ENCODE measurements at regions not wholly inside any gene's neighbourhood (a gene's known extent, or its start where the extent isn't known, plus 50 kb on each side); places are given as distances from the start of the nearest gene placed in this dataset.

DNA sequence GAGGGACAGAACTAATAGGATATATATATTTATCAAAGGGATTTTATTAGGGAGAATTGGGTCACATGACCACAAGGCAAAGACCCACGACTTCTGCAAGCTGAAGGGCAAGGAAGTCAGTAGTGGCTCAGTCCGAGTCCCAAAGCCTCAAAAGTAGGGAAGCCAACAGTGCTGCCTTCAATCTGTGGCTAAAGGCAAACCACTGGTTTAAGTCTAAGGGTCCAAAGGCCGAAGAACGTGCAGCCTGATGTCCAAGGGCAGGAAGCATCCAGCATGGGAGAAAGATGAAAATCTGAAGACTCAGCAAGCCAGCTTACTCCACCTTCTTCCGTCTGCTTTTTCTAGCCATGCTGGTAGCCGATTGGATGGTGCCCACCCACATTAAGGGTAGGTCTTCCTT, 157.9 kb upstream of the CRY1 start:
- Histone ChIP-seq H3K4me1 (ENCODE audit: control insufficient read depth, insufficient read depth, low read length) (no peaks in the 10 kb centered on the region), H3K36me3 (ENCODE audit: control insufficient read depth, insufficient read depth, low read length) (no peaks in the 10 kb centered on the region), H3K4me3 (ENCODE audit: low read length) (no peak overlapping the region), H3K27ac (ENCODE audit: low read depth, low read length) (no peak overlapping the region), H3K9ac (ENCODE audit: low read length) (no peak overlapping the region), H3K27me3 (ENCODE audit: control insufficient read depth, insufficient read depth, low read length) (no peaks in the 10 kb centered on the region)

DNA sequence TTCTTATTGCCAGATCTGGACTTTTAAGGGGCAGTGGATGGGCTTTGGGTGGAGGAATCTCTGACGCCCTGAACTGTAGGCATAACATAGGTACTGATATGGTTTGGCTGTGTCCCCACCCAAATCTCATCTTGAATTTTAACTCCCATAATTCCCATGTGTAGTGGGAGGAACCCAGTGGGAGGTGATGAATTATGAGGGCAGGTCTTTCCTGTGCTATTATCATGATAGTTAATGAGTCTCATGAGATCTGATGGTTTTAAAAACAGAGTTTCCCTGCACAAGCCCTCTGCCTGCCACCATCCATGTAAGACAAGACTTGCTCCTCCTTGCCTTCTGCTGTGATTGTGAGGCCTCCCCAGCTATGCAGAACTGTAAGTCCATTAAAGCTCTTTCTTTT, 160.0 kb upstream of the CRY1 start:
- H3K9ac ChIP-seq (ENCODE audit: low read length), result no peak overlapping the region
- H3K36me3 ChIP-seq (ENCODE audit: control insufficient read depth, insufficient read depth, low read length), result no peaks in the 10 kb centered on the region
- no peak overlapping the region for H3K4me3 ChIP-seq (ENCODE audit: low read length)
- no peak overlapping the region for H3K27ac ChIP-seq (ENCODE audit: low read depth, low read length)
- H3K27me3 ChIP-seq (ENCODE audit: control insufficient read depth, insufficient read depth, low read length), result no peaks in the 10 kb centered on the region
- no peaks in the 10 kb centered on the region for H3K4me1 ChIP-seq (ENCODE audit: control insufficient read depth, insufficient read depth, low read length)

DNA sequence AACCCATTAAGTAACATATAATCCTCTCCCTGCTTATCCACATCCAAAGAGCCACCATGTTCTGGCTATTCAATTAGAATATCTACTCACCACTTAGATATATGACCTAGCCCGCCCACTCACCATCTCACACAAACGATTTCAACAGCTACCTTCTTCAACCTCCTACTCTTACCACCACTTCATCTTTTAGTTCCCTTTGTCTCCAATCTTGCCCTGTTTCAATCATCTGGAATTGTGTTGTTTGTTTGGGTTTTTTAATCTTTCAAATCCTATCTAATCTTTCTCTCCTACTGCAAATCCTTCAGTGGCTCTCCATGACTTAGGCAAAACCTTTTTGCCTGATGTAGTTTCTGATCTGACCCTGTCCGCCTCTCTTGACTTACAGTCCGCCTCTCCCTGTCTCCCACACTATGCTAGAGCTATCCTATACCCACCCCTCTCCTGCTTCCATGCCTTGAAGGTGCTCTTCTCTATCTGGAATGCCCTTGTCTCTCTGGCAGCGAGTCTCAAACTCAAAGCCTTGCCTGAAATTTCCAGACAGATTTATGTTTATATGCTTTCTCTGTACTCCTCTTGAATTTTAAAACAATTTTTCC, 161.0 kb upstream of the CRY1 start:
- Histone ChIP-seq H3K27me3 (ENCODE audit: control insufficient read depth, insufficient read depth, low read length) (no peaks in the 10 kb centered on the region), H3K36me3 (ENCODE audit: control insufficient read depth, insufficient read depth, low read length) (no peaks in the 10 kb centered on the region), H3K4me1 (ENCODE audit: control insufficient read depth, insufficient read depth, low read length) (no peaks in the 10 kb centered on the region), H3K9ac (ENCODE audit: low read length) (no peak overlapping the region), H3K4me3 (ENCODE audit: low read length) (no peak overlapping the region), H3K27ac (ENCODE audit: low read depth, low read length) (no peak overlapping the region)

DNA sequence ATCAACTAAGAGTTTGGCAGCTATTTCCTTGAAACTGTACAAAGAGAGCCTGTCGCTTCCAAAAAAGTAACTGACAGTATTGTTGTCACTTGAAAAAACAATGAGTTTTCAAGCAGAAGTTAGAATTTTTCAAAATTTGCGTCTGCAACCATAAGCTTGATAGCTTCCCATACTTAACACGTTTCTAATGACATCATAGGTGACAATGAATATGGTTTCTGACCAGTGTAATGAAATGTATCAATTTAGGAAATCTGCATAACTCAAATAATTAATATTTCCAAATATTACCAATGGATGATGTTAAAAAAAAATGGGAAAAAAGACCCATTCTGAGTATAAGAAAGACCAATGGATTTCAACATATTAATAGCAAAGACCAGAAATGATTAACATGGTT, 165.4 kb upstream of the CRY1 start:
- Histone ChIP-seq H3K4me1 (ENCODE audit: control insufficient read depth, insufficient read depth, low read length) (no peaks in the 10 kb centered on the region), H3K27me3 (ENCODE audit: control insufficient read depth, insufficient read depth, low read length) (no peaks in the 10 kb centered on the region), H3K27ac (ENCODE audit: low read depth, low read length) (no peak overlapping the region), H3K9ac (ENCODE audit: low read length) (no peak overlapping the region), H3K4me3 (ENCODE audit: low read length) (no peak overlapping the region), H3K36me3 (ENCODE audit: control insufficient read depth, insufficient read depth, low read length) (no peaks in the 10 kb centered on the region)

DNA sequence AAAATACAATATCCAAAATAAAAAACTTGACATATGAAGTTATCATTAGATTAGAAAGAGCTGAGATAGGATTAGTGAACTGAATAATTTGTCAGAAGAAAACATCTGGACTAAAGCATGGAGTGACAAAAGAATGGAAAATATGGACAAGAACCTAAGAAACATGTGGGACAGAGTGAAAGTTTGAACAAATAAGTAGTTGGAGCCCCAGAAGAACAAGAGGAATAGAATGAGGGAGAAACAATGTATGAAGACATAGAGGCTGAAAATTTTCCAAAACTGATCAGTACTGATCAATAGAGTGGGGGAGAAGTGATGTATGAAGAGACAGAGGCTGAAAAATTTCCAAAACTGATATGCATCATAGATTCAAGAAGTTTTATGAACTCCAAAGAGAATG, 170.6 kb upstream of the CRY1 start:
- H3K4me1 ChIP-seq (ENCODE audit: control insufficient read depth, insufficient read depth, low read length), result no peaks in the 10 kb centered on the region
- no peak overlapping the region for H3K27ac ChIP-seq (ENCODE audit: low read depth, low read length)
- H3K9ac ChIP-seq (ENCODE audit: low read length), result no peak overlapping the region
- no peak overlapping the region for H3K4me3 ChIP-seq (ENCODE audit: low read length)
- no peaks in the 10 kb centered on the region for H3K36me3 ChIP-seq (ENCODE audit: control insufficient read depth, insufficient read depth, low read length)
- H3K27me3 ChIP-seq (ENCODE audit: control insufficient read depth, insufficient read depth, low read length), result no peaks in the 10 kb centered on the region

DNA sequence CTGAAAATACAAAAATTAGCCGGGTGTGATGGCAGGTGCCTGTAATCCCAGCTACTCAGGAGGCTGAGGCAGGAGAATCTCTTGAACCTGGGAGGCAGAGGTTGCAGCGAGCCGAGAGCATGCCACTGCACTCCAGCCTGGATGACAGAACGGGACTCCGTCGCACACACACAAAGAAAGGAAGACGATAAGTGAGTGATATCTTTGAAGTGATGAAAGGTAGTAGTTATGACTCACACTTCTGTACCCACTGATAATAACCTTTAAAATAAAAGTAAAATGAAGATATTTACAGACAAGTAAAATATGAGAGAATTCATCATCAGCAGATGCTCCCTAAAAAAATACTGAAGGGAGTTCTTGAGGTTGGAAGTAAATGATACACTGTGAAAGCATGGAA, 171.3 kb upstream of the CRY1 start:
- Histone ChIP-seq H3K4me3 (ENCODE audit: low read length) (no peak overlapping the region), H3K27me3 (ENCODE audit: control insufficient read depth, insufficient read depth, low read length) (no peaks in the 10 kb centered on the region), H3K4me1 (ENCODE audit: control insufficient read depth, insufficient read depth, low read length) (no peaks in the 10 kb centered on the region), H3K9ac (ENCODE audit: low read length) (no peak overlapping the region), H3K36me3 (ENCODE audit: control insufficient read depth, insufficient read depth, low read length) (no peaks in the 10 kb centered on the region), H3K27ac (ENCODE audit: low read depth, low read length) (no peak overlapping the region)

DNA sequence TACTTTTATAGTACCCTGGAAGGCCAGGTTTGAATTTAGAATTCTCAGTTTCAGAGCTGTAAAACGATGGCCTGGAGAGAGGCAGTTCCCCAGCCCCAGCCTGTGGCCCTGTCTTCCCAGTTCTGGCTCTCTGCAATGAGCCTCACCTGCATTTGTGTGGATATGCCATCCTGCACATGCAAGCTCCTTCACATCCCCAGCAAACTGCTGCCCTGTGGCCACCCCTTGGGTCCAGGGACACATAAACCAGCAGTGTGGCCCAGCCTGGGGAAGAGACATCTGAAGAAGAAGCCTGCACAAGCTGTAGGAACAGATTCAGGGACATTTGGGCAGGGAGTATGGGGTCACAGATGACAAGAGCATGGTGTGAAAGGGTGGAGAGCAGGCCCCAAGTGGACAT, 174.3 kb upstream of the CRY1 start:
- Histone ChIP-seq H3K4me3 (ENCODE audit: low read length) (no peak overlapping the region), H3K27me3 (ENCODE audit: control insufficient read depth, insufficient read depth, low read length) (no peaks in the 10 kb centered on the region), H3K36me3 (ENCODE audit: control insufficient read depth, insufficient read depth, low read length) (no peaks in the 10 kb centered on the region), H3K9ac (ENCODE audit: low read length) (no peak overlapping the region), H3K4me1 (ENCODE audit: control insufficient read depth, insufficient read depth, low read length) (no peaks in the 10 kb centered on the region), H3K27ac (ENCODE audit: low read depth, low read length) (no peak overlapping the region)

DNA sequence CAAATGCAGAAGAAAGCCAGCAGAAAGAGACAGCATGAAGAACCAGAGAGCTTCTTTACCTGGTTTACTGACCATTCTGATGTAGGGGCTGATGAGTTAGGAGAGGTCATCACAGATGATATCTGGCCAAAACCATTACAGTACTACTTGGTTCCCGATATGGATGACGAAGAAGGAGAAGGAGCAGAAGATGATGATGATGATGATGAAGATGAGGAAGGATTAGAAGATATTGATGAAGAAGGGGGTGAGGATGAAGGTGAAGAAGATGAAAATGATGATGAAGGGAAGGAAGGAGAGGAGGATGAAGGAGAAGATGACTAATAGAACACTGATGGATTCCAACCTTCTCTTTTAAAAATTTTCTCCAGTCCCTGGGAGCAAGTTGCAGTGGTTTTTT, 178.2 kb upstream of the CRY1 start:
- Histone ChIP-seq H3K27ac (ENCODE audit: low read depth, low read length) (no peak overlapping the region), H3K4me3 (ENCODE audit: low read length) (no peak overlapping the region), H3K9ac (ENCODE audit: low read length) (no peak overlapping the region), H3K4me1 (ENCODE audit: control insufficient read depth, insufficient read depth, low read length) (no peaks in the 10 kb centered on the region), H3K36me3 (ENCODE audit: control insufficient read depth, insufficient read depth, low read length) (no peaks in the 10 kb centered on the region), H3K27me3 (ENCODE audit: control insufficient read depth, insufficient read depth, low read length) (no peaks in the 10 kb centered on the region)

DNA sequence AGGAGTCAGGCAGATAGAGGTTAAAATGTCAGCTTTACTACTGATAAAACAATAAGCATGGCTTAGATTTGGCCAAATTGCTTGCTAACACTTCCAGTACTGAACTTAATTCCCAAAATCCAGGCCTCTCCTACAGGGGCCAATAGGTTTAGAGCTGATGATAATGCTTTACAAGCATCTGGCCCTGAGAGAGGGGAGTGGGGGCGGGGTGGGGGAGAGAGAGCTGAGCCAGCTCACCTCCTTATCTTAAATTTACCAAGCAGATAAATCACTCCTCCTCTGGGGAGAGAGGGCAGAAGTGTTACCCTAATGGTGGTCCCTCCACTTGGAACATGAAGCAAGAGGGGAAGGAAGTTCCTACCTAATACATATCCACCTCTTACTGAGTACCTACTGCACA, 182.2 kb upstream of the CRY1 start:
- Histone ChIP-seq H3K4me3 (ENCODE audit: low read length) (no peak overlapping the region), H3K9ac (ENCODE audit: low read length) (no peak overlapping the region), H3K4me1 (ENCODE audit: control insufficient read depth, insufficient read depth, low read length) (no peaks in the 10 kb centered on the region), H3K27ac (ENCODE audit: low read depth, low read length) (no peak overlapping the region), H3K27me3 (ENCODE audit: control insufficient read depth, insufficient read depth, low read length) (no peaks in the 10 kb centered on the region), H3K36me3 (ENCODE audit: control insufficient read depth, insufficient read depth, low read length) (no peaks in the 10 kb centered on the region)

DNA sequence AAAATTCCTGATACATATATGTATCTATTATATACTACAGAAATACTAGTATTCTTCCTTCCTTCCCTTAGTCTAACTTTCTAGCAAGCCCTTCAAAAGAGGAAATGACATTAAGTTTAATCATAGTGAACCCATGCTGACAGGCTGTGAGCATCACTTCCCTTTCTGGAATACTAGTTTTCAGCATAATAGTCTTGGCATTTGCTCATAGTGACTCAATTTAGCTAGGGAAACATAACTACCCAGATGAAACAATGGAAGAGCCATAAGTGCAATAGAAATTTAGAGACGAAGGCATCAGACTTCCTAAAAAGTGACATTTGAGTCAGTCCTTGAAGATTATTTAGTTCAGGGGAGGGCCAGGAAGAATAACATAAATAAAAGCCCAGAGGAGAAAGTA, 184.5 kb upstream of the CRY1 start:
- no peak overlapping the region for H3K4me3 ChIP-seq (ENCODE audit: low read length)
- no peak overlapping the region for H3K27ac ChIP-seq (ENCODE audit: low read depth, low read length)
- no peaks in the 10 kb centered on the region for H3K36me3 ChIP-seq (ENCODE audit: control insufficient read depth, insufficient read depth, low read length)
- H3K9ac ChIP-seq (ENCODE audit: low read length), result no peak overlapping the region
- no peaks in the 10 kb centered on the region for H3K4me1 ChIP-seq (ENCODE audit: control insufficient read depth, insufficient read depth, low read length)
- H3K27me3 ChIP-seq (ENCODE audit: control insufficient read depth, insufficient read depth, low read length), result no peaks in the 10 kb centered on the region

DNA sequence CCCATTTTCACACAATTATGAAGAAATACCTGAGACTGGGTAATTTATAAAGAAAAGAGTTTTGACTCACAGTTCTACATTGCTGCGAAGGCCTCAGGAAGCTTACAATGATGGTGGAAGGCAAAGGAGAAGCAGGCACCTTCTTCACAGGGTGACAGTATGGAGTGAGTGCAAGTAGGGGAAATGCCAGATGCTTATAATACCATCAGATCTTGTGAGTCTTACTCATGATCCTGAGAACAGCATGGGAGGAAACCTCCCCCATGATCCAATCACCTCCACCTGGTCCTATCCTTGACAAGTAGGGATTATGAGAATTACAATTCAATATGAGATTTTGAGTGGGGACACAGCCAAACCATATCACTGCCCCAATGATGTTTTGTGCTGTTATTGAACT, 189.3 kb upstream of the CRY1 start:
- no peaks in the 10 kb centered on the region for H3K4me1 ChIP-seq (ENCODE audit: control insufficient read depth, insufficient read depth, low read length)
- H3K36me3 ChIP-seq (ENCODE audit: control insufficient read depth, insufficient read depth, low read length), result no peaks in the 10 kb centered on the region
- no peak overlapping the region for H3K4me3 ChIP-seq (ENCODE audit: low read length)
- no peak overlapping the region for H3K9ac ChIP-seq (ENCODE audit: low read length)
- no peaks in the 10 kb centered on the region for H3K27me3 ChIP-seq (ENCODE audit: control insufficient read depth, insufficient read depth, low read length)
- H3K27ac ChIP-seq (ENCODE audit: low read depth, low read length), result no peak overlapping the region

DNA sequence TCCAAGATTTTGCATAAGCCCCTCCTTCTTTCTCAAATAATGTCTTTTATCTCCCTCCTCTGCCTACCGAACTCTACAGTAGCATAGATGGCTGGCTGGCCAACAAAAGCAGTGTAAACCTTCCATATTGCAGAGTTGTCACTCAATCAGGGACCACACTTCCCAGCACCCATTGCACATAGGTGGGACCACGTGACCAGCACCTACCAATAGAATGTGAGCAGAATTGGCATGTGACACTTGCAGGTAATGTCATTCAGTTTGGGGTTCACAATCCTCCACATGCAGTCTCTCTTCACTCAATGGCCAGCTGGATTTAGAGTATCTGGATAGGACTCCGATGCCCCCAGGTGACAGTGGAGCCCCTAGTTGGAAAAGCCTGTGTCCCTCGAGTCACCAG, 190.3 kb upstream of the CRY1 start:
- Histone ChIP-seq H3K27me3 (ENCODE audit: control insufficient read depth, insufficient read depth, low read length) (no peaks in the 10 kb centered on the region), H3K9ac (ENCODE audit: low read length) (no peak overlapping the region)

DNA sequence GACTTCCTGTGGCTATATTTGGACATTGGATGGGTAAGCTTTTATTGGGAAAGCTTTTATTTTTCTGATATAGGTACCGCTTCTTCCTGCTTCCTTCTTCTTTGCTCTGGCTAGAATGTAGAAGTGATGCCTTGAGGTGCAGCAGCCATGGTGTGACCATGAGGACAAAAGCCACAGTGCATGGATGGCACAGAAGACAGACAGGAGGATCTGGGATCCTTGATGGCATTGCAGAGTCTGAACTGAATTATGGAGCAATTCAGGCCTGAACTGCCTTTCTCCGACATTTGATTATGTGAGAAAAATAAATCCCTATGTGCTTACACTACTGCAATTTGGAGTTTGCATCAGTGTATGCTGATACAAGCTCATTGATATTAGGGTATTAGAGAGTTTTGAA, 191.3 kb upstream of the CRY1 start:
- Histone ChIP-seq H3K4me3 (ENCODE audit: low read length) (no peak overlapping the region), H3K4me1 (ENCODE audit: control insufficient read depth, insufficient read depth, low read length) (no peaks in the 10 kb centered on the region), H3K27ac (ENCODE audit: low read depth, low read length) (no peak overlapping the region), H3K36me3 (ENCODE audit: control insufficient read depth, insufficient read depth, low read length) (no peaks in the 10 kb centered on the region), H3K27me3 (ENCODE audit: control insufficient read depth, insufficient read depth, low read length) (no peaks in the 10 kb centered on the region), H3K9ac (ENCODE audit: low read length) (no peak overlapping the region)

More for the DNA sequence above, 190.3 kb upstream of the CRY1 start:
- H3K36me3 ChIP-seq (ENCODE audit: control insufficient read depth, insufficient read depth, low read length), result no peaks in the 10 kb centered on the region
- H3K4me1 ChIP-seq (ENCODE audit: control insufficient read depth, insufficient read depth, low read length), result no peaks in the 10 kb centered on the region
- no peak overlapping the region for H3K4me3 ChIP-seq (ENCODE audit: low read length)
- no peak overlapping the region for H3K27ac ChIP-seq (ENCODE audit: low read depth, low read length)
